ENCODE measurements at regions not wholly inside any gene's neighbourhood (a gene's known extent, or its start where the extent isn't known, plus 50 kb on each side); places are given as distances from the start of the nearest gene placed in this dataset.

GRCh38 chr14:97976861-97977260, 1179.7 kb downstream of the VRK1 start:
- H3K36me3 Mint-ChIP-seq (ENCODE audit: low read depth): no peaks in the 10 kb centered on the region
- intact Hi-C loops (cut with micrococcal nuclease): no loop called here
- ATAC-seq (ENCODE audit: low read depth): no peak
- no peak overlapping the region for H3K4me3 Mint-ChIP-seq
- no peak overlapping the region for H3K27ac Mint-ChIP-seq
- no peaks in the 10 kb centered on the region for H3K27me3 Mint-ChIP-seq
- DNase-seq: no peak
- CTCF ChIA-PET: no interaction called here
- peaks cover 5% of the 10 kb centered on the region for H3K9me3 Mint-ChIP-seq
- no peaks in the 10 kb centered on the region for H3K4me1 Mint-ChIP-seq
- TF ChIP-seq CTCF (IDR thresholded peaks at IDR 0.05): no peak
- POLR2A ChIA-PET: no interaction called here

GRCh38 chr14:97977651-97978261, 1180.6 kb downstream of the VRK1 start:
- TF ChIP-seq CTCF (IDR thresholded peaks at IDR 0.05): no peak
- intact Hi-C loops (cut with micrococcal nuclease): no loop called here
- H3K27me3 Mint-ChIP-seq: no peaks in the 10 kb centered on the region
- ChIA-PET POLR2A (no interaction called here), CTCF (no interaction called here)
- ATAC-seq (ENCODE audit: low read depth) (no peak), DNase-seq (no peak)
- H3K4me1 Mint-ChIP-seq: no peaks in the 10 kb centered on the region
- H3K27ac Mint-ChIP-seq: no peak overlapping the region
- no peak overlapping the region for H3K4me3 Mint-ChIP-seq
- H3K36me3 Mint-ChIP-seq (ENCODE audit: low read depth): no peaks in the 10 kb centered on the region
- H3K9me3 Mint-ChIP-seq: peaks cover 3% of the 10 kb centered on the region

- DNase-seq (no peak), ATAC-seq (ENCODE audit: low read depth) (no peak)
- peaks cover 4% of the 10 kb centered on the region for H3K9me3 Mint-ChIP-seq
- POLR2A ChIA-PET: no interaction called here
- TF ChIP-seq CTCF (IDR thresholded peaks at IDR 0.05): no peak
- H3K36me3 Mint-ChIP-seq (ENCODE audit: low read depth): no peaks in the 10 kb centered on the region
- intact Hi-C loops (cut with micrococcal nuclease): no loop called here
- no peak overlapping the region for H3K27ac Mint-ChIP-seq
- no peak overlapping the region for H3K4me3 Mint-ChIP-seq
- CTCF ChIA-PET: no interaction called here
- no peaks in the 10 kb centered on the region for H3K4me1 Mint-ChIP-seq
- H3K27me3 Mint-ChIP-seq: no peaks in the 10 kb centered on the region
Observed at GRCh38 chr14:97978341-97978740, 1181.2 kb downstream of the VRK1 start.

- H3K4me1 Mint-ChIP-seq: no peaks in the 10 kb centered on the region
- no peak for DNase-seq
- ChIA-PET POLR2A (no interaction called here), CTCF (no interaction called here)
- H3K27ac Mint-ChIP-seq: no peak overlapping the region
- no peak for TF ChIP-seq CTCF (IDR thresholded peaks at IDR 0.05)
- peaks cover 6% of the 10 kb centered on the region for H3K9me3 Mint-ChIP-seq
- no peaks in the 10 kb centered on the region for H3K27me3 Mint-ChIP-seq
- intact Hi-C loops (cut with micrococcal nuclease): no loop called here
- H3K4me3 Mint-ChIP-seq: no peak overlapping the region
- no peaks in the 10 kb centered on the region for H3K36me3 Mint-ChIP-seq (ENCODE audit: low read depth)
- ATAC-seq (ENCODE audit: low read depth): no peak
Observed at GRCh38 chr14:97993508-97994019, 1196.4 kb downstream of the VRK1 start.

- no peak overlapping the region for H3K27ac Mint-ChIP-seq
- H3K36me3 Mint-ChIP-seq (ENCODE audit: low read depth): no peaks in the 10 kb centered on the region
- no peaks in the 10 kb centered on the region for H3K4me1 Mint-ChIP-seq
- no peak overlapping the region for H3K4me3 Mint-ChIP-seq
- H3K27me3 Mint-ChIP-seq: no peaks in the 10 kb centered on the region
- no peak for TF ChIP-seq CTCF (IDR thresholded peaks at IDR 0.05)
- no peak for ATAC-seq (ENCODE audit: low read depth)
- ChIA-PET CTCF (no interaction called here), POLR2A (no interaction called here)
- H3K9me3 Mint-ChIP-seq: peaks cover 4% of the 10 kb centered on the region
- DNase-seq: no peak
- intact Hi-C loops (cut with micrococcal nuclease): no loop called here
Observed at GRCh38 chr14:97994020-97994531, 1196.9 kb downstream of the VRK1 start.

Data from activated B cell treated with CpG ODN at 0.5 μM for 24 hours (primary cell).